Astrocyte of the cerebellum (primary cell): ENCODE measurements at regions not wholly inside any gene's neighbourhood (a gene's known extent, or its start where the extent isn't known, plus 50 kb on each side); places are given as distances from the start of the nearest gene placed in this dataset.
"Not testable (repeated sequence)": the region's sequence is repeated elsewhere in the genome, so short reads cannot be mapped to it uniquely, and the experiment has no call there.

Experiments
- DNase-seq: peaks from one replicate; pipeline ENCODE4 v3.0.0-alpha.2; 2011; ENCODE audit warnings: low read depth
- H3K4me3 ChIP-seq: 2 replicates; pipeline ENCODE4 v1.5.1; 2011; ENCODE audit warnings: mild to moderate bottlenecking, low read depth, low read length, moderate library complexity
- in situ Hi-C: cut with HindIII; loops from 2 replicates; pipeline ENCODE4 v1.10.0; 2017; ENCODE audit warnings: low sequenced_read_pairs
- TF ChIP-seq, protein P1 (sequence below): IDR thresholded peaks from 2 replicates; pipeline ENCODE4 v1.5.1; 2012; ENCODE audit warnings: low read length, low read depth, moderate library complexity, mild to moderate bottlenecking; ENCODE audit errors: missing control alignments

DNA sequence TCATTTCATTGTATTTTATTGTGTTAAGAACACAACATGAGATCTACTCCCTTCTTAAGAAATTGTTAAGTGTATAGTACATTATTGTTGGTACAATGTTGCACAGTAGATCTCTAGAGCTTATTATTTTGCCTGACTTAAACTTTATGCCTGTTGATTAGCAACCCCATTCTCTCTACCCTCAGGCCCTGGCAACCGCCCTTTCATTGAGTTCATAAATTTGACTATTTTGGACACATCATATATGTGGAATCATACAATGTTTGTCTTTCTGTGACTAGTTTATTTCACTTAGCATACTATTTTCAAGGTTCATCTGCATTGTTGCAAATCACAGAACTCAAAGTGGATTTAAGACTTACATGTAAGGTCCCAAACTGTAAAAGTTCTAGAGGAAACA lies 222.1 kb downstream of the IL15 start:
- in situ Hi-C loops, result no loop called here
- H3K4me3 ChIP-seq, result no peak overlapping the region

GRCh38 chr4:141860974-141861373 lies 224.6 kb downstream of the IL15 start:
- TF ChIP-seq, protein P1, sequence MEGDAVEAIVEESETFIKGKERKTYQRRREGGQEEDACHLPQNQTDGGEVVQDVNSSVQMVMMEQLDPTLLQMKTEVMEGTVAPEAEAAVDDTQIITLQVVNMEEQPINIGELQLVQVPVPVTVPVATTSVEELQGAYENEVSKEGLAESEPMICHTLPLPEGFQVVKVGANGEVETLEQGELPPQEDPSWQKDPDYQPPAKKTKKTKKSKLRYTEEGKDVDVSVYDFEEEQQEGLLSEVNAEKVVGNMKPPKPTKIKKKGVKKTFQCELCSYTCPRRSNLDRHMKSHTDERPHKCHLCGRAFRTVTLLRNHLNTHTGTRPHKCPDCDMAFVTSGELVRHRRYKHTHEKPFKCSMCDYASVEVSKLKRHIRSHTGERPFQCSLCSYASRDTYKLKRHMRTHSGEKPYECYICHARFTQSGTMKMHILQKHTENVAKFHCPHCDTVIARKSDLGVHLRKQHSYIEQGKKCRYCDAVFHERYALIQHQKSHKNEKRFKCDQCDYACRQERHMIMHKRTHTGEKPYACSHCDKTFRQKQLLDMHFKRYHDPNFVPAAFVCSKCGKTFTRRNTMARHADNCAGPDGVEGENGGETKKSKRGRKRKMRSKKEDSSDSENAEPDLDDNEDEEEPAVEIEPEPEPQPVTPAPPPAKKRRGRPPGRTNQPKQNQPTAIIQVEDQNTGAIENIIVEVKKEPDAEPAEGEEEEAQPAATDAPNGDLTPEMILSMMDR, result no peak
- H3K4me3 ChIP-seq, result no peak overlapping the region
- in situ Hi-C loops, result no loop called here
- no peak for DNase-seq

More for the DNA sequence above, 222.1 kb downstream of the IL15 start:
- TF ChIP-seq, protein P1, result no peak
- no peak for DNase-seq

DNA sequence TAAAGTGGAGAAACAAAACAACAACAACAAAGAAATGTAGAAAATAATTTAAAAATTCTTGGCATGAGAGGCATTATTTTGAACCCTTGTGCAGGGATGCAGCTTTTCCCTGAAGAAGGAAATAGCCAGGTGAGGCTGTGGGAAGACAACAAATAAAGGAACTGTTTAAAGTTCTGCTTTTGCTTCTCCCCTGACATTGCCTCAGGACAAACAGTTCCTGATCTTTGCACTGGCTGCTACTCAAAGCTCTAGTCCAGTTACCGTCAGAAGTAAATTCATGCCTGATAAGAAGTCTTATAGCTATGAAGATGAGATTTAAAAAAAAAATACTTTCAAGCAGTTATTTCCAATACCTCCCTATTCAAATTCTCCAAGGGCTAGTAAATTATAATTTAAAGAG lies 233.8 kb downstream of the IL15 start:
- no peak overlapping the region for H3K4me3 ChIP-seq
- TF ChIP-seq, protein P1, result no peak
- in situ Hi-C loops, result no loop called here
- DNase-seq, result no peak

DNA sequence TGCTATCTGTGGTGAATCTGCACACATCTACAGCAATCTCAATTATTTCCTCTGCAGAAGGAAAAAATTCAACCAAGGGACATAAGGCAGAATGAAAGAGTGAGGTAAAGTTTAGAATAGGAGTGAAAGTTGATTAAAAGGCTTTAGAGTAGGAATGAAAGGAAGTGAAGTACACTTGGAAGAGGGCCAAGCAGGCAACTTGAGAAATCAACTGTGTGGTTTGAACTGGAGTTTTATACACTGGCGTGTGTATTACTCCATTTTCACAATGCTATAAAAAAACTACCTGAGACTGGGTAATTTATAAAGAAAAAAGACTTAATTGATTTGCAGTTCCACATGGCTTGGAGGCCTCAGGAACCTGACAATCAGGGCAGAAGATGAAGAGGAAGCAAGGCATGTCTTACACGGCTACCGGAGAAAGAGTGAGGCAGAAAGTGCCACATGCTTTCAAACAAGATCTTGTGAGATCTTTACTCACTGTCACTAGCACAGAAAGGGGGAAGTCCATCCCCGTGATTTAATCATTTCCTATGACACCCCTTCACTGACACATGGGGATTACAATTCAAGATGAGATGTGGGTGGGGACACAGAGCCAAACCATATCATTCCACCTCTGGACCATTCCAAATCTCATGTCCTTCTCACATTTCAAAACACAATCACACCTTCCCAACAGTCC lies 234.8 kb downstream of the IL15 start:
- TF ChIP-seq, protein P1, result no peak
- in situ Hi-C loops, result no loop called here
- DNase-seq, result peak; percentile 4
- no peak overlapping the region for H3K4me3 ChIP-seq

- H3K4me3 ChIP-seq, DNase-seq, in situ Hi-C loops: not testable (repeated sequence)
These were observed 246.3 kb downstream of the IL15 start for GRCh38 chr4:141882650-141883049.

GRCh38 chr4:141884070-141884469 lies 247.7 kb downstream of the IL15 start:
- H3K4me3 ChIP-seq, result no peak overlapping the region
- in situ Hi-C loops, result no loop called here
- TF ChIP-seq, protein P1, result no peak
- DNase-seq, result no peak

- H3K4me3 ChIP-seq, result no peak overlapping the region
- DNase-seq, result no peak
- TF ChIP-seq, protein P1, result no peak
- in situ Hi-C loops, result no loop called here
These were observed 248.7 kb downstream of the IL15 start for GRCh38 chr4:141885112-141885511.
